CD4-positive, alpha-beta memory T cell (primary cell): ENCODE measurements at regions not wholly inside any gene's neighbourhood (a gene's known extent, or its start where the extent isn't known, plus 50 kb on each side); places are given as distances from the start of the nearest gene placed in this dataset.

Experiments used
- CTCF ChIA-PET: fragments of 350-600 bp; sonication (Branson Sonifier 250); formaldehyde crosslinking; loops from one replicate; lab custom pipeline; 2021; ENCODE audit warnings: inconsistent platforms; ENCODE audit not compliant: partially characterized antibody; lab: Charles Lee
- POLR2A ChIA-PET: fragments of 350-600 bp; sonication (Branson Sonifier 250); formaldehyde crosslinking; loops from one replicate; lab custom pipeline; 2021; ENCODE audit not compliant: partially characterized antibody; lab: Charles Lee
- DNase-seq, 5 donors: peaks; one replicate each; pipeline versions ENCODE4 v3.0.0 to v3.0.0-alpha.2; 2020 to 2022; ENCODE audit warnings: mixed read lengths in 1 of 5
- H3K27ac ChIP-seq: one replicate; pipeline ENCODE4 v1.7.0; 2013; ENCODE audit warnings: low read depth, low read length
- H3K27me3 ChIP-seq: 2 replicates; pipeline ENCODE4 v1.7.0; 2013; ENCODE audit warnings: mild to moderate bottlenecking, low read length, moderate library complexity; ENCODE audit not compliant: insufficient read depth
- H3K36me3 ChIP-seq: 2 replicates; pipeline ENCODE4 v1.7.0; 2013; ENCODE audit warnings: mild to moderate bottlenecking, low read length, moderate library complexity; ENCODE audit not compliant: insufficient read depth
- H3K4me1 ChIP-seq: 2 replicates; pipeline ENCODE4 v1.7.0; 2013; ENCODE audit warnings: mild to moderate bottlenecking, low read length, moderate library complexity; ENCODE audit not compliant: insufficient read depth
- H3K4me3 ChIP-seq, 2 donors: one replicate each; pipeline ENCODE4 v1.7.0; 2013; ENCODE audit warnings: low read length in 2 of 2, mild to moderate bottlenecking in 1 of 2
- H3K9me3 ChIP-seq, 2 donors: one replicate each; pipeline ENCODE4 v1.7.0; 2013; ENCODE audit warnings: low read length in 2 of 2, control low read depth in 1 of 2; ENCODE audit not compliant: control insufficient read depth in 1 of 2
- H3K27ac Mint-ChIP-seq, 7 donors: one replicate each; pipeline ENCODE4 v1.8.0; 2020 to 2021; ENCODE audit warnings: mixed read lengths in 7 of 7, mild to moderate bottlenecking in 6 of 7, inconsistent platforms in 3 of 7, moderate library complexity in 3 of 7
- H3K27me3 Mint-ChIP-seq, 2 donors: one replicate each; pipeline ENCODE4 v1.8.0; 2020 to 2021; ENCODE audit warnings: mixed read lengths in 2 of 2
- H3K36me3 Mint-ChIP-seq, 2 donors: one replicate each; pipeline ENCODE4 v1.8.0; 2020 to 2021; ENCODE audit warnings: mixed read lengths in 2 of 2, inconsistent platforms in 1 of 2, mild to moderate bottlenecking in 1 of 2
- H3K4me1 Mint-ChIP-seq, 4 donors: one replicate each; pipeline ENCODE4 v1.8.0; 2020 to 2021; ENCODE audit warnings: mixed read lengths in 4 of 4, mild to moderate bottlenecking in 1 of 4
- H3K4me3 Mint-ChIP-seq, 8 donors: one replicate each; pipeline ENCODE4 v1.8.0; 2020 to 2021; ENCODE audit warnings: mixed read lengths in 8 of 8, mild to moderate bottlenecking in 7 of 8, moderate library complexity in 6 of 8, inconsistent platforms in 3 of 8
- H3K9me3 Mint-ChIP-seq, 8 donors: one replicate each; pipeline ENCODE4 v1.8.0; 2020 to 2021; ENCODE audit warnings: mixed read lengths in 8 of 8, mild to moderate bottlenecking in 5 of 8, inconsistent platforms in 3 of 8, moderate library complexity in 1 of 8
- intact Hi-C: fragments of 100-400 bp; cut with micrococcal nuclease; formaldehyde crosslinking; loops from one replicate; pipeline ENCODE4 v1.15.1; 2023

DNA sequence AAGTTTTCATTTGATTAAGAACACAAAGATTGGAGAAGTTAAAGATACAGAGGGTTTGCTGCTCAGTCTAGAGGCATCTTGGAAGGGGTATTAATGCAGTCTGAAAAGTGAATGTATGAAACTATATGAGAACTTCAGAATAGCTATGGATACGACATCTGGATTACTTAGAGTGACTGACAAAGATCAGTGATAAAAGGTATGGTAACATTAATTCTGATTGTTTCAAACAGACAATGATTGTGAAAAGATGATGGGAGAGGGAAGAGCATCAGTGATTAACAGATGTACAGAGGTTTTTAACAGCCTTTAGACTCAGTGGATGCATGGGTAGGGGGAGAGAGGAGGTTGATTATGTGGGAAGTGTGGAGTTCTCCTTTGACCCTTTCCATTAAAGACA, 919.4 kb upstream of the CNTN5 start:
- no peaks in the 10 kb centered on the region for H3K4me1 Mint-ChIP-seq
- Histone ChIP-seq H3K4me3 (no peak overlapping the region), H3K9me3 (no peaks in the 10 kb centered on the region), H3K4me1 (no peaks in the 10 kb centered on the region), H3K36me3 (no peaks in the 10 kb centered on the region), H3K27ac (no peak overlapping the region), H3K27me3 (no peaks in the 10 kb centered on the region)
- no peak for DNase-seq
- H3K27me3 Mint-ChIP-seq = no peaks in the 10 kb centered on the region
- no peak overlapping the region for H3K27ac Mint-ChIP-seq
- no peak overlapping the region for H3K4me3 Mint-ChIP-seq
- intact Hi-C loops = no loop called here
- peaks cover 0 to 15% (median 6%) of the 10 kb centered on the region in 8 donors for H3K9me3 Mint-ChIP-seq
- ChIA-PET POLR2A (no interaction called here), CTCF (no interaction called here)
- no peaks in the 10 kb centered on the region for H3K36me3 Mint-ChIP-seq

DNA sequence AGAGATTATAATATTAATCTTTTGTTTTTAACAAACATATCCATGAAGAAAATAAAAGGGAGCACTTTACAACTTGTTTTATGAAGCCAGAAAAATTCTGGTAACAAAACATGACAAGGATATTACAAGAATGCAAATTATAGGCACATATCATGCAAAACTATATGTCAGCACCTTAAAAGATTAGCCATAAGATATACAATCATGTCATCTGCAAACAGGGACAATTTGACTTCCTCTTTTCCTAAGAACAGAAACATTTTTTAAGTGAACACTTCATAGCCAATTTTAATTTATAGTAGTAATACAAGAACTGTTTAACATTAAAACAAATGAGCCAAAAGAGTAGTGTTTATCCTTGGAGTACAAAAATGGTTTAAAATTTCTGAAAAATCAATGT, 916.5 kb upstream of the CNTN5 start:
- no peaks in the 10 kb centered on the region for H3K4me1 ChIP-seq
- H3K27ac ChIP-seq = no peak overlapping the region
- H3K4me3 ChIP-seq = no peak overlapping the region
- H3K9me3 ChIP-seq = no peaks in the 10 kb centered on the region
- no peaks in the 10 kb centered on the region for H3K27me3 ChIP-seq
- Mint-ChIP-seq H3K27me3 (no peaks in the 10 kb centered on the region), H3K9me3 (peaks cover 0 to 9% (median 3%) of the 10 kb centered on the region in 8 donors), H3K4me3 (no peak overlapping the region), H3K36me3 (no peaks in the 10 kb centered on the region), H3K27ac (no peak overlapping the region), H3K4me1 (no peaks in the 10 kb centered on the region)
- POLR2A ChIA-PET = no interaction called here
- no peak for DNase-seq
- intact Hi-C loops = no loop called here
- CTCF ChIA-PET = no interaction called here
- H3K36me3 ChIP-seq = no peaks in the 10 kb centered on the region

DNA sequence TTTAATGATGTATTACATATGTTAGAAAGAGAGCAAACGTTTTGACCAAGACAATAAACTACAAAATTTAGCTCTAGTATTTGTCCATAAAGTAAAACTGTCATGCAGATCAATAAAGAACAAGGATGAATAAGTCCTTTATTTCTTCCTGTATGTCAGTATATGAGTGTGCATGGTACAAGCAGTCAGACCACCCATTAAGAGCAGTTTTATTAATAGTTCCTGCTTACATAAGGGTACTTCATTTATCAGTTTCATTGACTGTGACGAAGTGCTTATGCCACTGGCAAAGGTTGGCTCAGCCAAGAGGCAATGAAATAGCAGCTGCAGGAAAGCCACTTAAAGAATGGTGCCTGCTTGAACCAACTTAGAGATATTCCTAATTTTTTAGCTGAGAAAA, 913.0 kb upstream of the CNTN5 start:
- no peak for DNase-seq
- H3K9me3 ChIP-seq = no peaks in the 10 kb centered on the region
- no peaks in the 10 kb centered on the region for H3K36me3 Mint-ChIP-seq
- CTCF ChIA-PET = no interaction called here
- H3K27ac ChIP-seq = no peak overlapping the region
- no peaks in the 10 kb centered on the region for H3K4me1 ChIP-seq
- intact Hi-C loops = no loop called here
- no peaks in the 10 kb centered on the region for H3K36me3 ChIP-seq
- H3K4me3 Mint-ChIP-seq = no peak overlapping the region
- no peak overlapping the region for H3K27ac Mint-ChIP-seq
- H3K27me3 ChIP-seq = no peaks in the 10 kb centered on the region
- H3K4me1 Mint-ChIP-seq = no peaks in the 10 kb centered on the region
- POLR2A ChIA-PET = no interaction called here
- H3K9me3 Mint-ChIP-seq = peaks cover 0 to 17% (median 4%) of the 10 kb centered on the region in 8 donors
- H3K27me3 Mint-ChIP-seq = no peaks in the 10 kb centered on the region
- no peak overlapping the region for H3K4me3 ChIP-seq

DNA sequence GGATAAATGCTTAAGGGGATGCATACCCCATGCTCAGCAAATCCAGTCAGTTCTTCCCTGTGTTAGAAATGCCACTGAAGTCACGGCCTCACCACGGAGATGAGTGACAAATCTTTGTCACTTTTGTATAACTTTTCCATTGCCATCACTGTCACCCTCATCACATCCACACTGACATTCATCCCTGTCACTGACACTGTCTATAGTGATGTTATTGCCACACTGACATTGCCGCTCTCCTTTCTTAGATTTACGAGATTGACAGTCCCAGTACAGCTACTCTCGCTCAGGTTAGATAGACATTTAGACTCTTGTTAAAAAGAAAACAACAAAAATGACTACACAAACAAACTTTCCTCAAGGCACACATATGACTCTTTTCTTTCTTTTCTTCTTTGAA, 910.7 kb upstream of the CNTN5 start:
- H3K9me3 ChIP-seq = no peaks in the 10 kb centered on the region
- ChIA-PET POLR2A (no interaction called here), CTCF (no interaction called here)
- H3K27me3 ChIP-seq = no peaks in the 10 kb centered on the region
- H3K4me3 ChIP-seq = no peak overlapping the region
- H3K4me1 ChIP-seq = no peaks in the 10 kb centered on the region
- H3K4me3 Mint-ChIP-seq = no peak overlapping the region
- H3K36me3 Mint-ChIP-seq = no peaks in the 10 kb centered on the region
- no peaks in the 10 kb centered on the region for H3K4me1 Mint-ChIP-seq
- peaks cover 0 to 17% (median 9%) of the 10 kb centered on the region in 8 donors for H3K9me3 Mint-ChIP-seq
- H3K27me3 Mint-ChIP-seq = no peaks in the 10 kb centered on the region
- no peaks in the 10 kb centered on the region for H3K36me3 ChIP-seq
- H3K27ac Mint-ChIP-seq = no peak overlapping the region
- intact Hi-C loops = no loop called here
- no peak for DNase-seq
- H3K27ac ChIP-seq = no peak overlapping the region

DNA sequence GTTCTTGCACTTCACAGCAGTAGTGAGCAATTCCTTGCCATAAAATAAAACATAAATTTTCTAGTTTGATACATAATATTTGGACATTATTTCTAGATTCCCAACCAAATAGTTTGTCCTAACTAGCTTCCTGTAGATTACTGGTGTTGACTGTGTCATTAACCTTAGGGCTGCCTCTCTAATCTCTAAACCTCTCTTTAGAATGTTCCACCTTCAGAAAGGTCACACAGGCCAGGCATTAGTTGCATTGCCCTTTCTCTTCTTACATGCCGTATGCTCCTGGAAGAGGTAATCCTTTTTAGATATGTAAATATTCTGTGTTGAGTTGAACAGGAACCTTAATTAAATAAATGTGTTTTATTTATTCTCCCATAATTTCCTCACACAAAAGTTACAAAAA, 904.9 kb upstream of the CNTN5 start:
- CTCF ChIA-PET = no interaction called here
- Mint-ChIP-seq H3K27me3 (no peaks in the 10 kb centered on the region), H3K36me3 (no peaks in the 10 kb centered on the region), H3K27ac (no peak overlapping the region), H3K4me3 (no peak overlapping the region), H3K4me1 (no peaks in the 10 kb centered on the region), H3K9me3 (peaks cover 0 to 30% (median 15%) of the 10 kb centered on the region in 8 donors)
- Histone ChIP-seq H3K9me3 (no peaks in the 10 kb centered on the region), H3K36me3 (no peaks in the 10 kb centered on the region), H3K4me3 (no peak overlapping the region), H3K4me1 (no peaks in the 10 kb centered on the region), H3K27me3 (no peaks in the 10 kb centered on the region), H3K27ac (no peak overlapping the region)
- intact Hi-C loops = no loop called here
- no peak for DNase-seq
- POLR2A ChIA-PET = no interaction called here

DNA sequence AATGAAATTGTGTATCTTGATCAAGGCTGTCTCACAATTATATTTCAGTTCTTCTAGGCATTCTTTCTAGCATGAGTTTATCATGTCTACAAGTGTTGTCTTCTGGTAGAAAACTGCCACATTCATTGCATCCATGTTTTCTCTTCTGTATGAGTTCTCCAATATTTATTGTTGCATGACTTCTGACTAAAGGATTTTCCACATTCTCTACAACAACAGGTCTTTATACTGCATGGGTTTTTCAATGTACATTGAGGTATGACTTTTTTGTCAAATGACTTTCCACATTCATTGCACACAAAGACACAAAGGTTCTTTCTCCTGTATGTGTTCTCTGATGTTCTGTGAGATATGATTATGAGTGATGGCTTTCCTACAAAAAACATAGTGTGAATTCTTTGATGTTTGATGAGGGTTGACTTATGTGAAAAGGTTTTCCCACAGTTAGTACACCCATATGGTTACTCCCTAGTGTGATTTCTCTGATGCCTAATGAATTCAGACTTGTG, 890.6 kb upstream of the CNTN5 start:
- H3K27me3 ChIP-seq = no peaks in the 10 kb centered on the region
- CTCF ChIA-PET = no interaction called here
- H3K4me1 ChIP-seq = no peaks in the 10 kb centered on the region
- no peaks in the 10 kb centered on the region for H3K36me3 ChIP-seq
- H3K27ac ChIP-seq = no peak overlapping the region
- H3K27me3 Mint-ChIP-seq = no peaks in the 10 kb centered on the region
- no peaks in the 10 kb centered on the region for H3K36me3 Mint-ChIP-seq
- H3K4me1 Mint-ChIP-seq = no peaks in the 10 kb centered on the region
- POLR2A ChIA-PET = no interaction called here
- DNase-seq = no peak
- intact Hi-C loops = no loop called here
- no peaks in the 10 kb centered on the region for H3K9me3 ChIP-seq
- peaks cover 3 to 33% (median 16%) of the 10 kb centered on the region in 8 donors for H3K9me3 Mint-ChIP-seq
- H3K4me3 Mint-ChIP-seq = no peak overlapping the region
- H3K27ac Mint-ChIP-seq = no peak overlapping the region
- no peak overlapping the region for H3K4me3 ChIP-seq

DNA sequence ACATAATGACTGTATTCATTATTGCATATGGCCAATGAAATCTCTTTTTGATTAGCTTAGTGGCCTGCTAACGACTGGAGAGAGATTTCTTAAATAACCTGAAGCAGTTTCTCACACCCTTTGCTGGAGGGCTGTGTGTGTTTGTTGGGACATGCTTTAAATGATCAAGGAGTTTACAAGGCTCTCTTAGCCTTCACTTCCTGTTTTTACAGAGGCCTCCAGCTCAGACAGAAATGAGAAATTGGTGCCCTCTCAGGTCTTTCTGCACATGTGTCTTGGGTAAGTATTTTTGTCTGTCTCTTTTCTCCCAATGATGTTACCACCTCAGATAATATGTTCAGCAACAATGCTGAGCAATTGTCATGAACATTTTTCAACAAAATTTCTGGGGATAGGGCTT, 884.4 kb upstream of the CNTN5 start:
- no peaks in the 10 kb centered on the region for H3K27me3 Mint-ChIP-seq
- H3K27me3 ChIP-seq = no peaks in the 10 kb centered on the region
- H3K36me3 ChIP-seq = no peaks in the 10 kb centered on the region
- POLR2A ChIA-PET = no interaction called here
- no peaks in the 10 kb centered on the region for H3K9me3 ChIP-seq
- no peak overlapping the region for H3K4me3 ChIP-seq
- no peak overlapping the region for H3K27ac Mint-ChIP-seq
- CTCF ChIA-PET = no interaction called here
- peaks cover 2 to 23% (median 11%) of the 10 kb centered on the region in 8 donors for H3K9me3 Mint-ChIP-seq
- H3K4me1 Mint-ChIP-seq = no peaks in the 10 kb centered on the region
- H3K27ac ChIP-seq = no peak overlapping the region
- no peak overlapping the region for H3K4me3 Mint-ChIP-seq
- no peaks in the 10 kb centered on the region for H3K36me3 Mint-ChIP-seq
- DNase-seq = no peak
- intact Hi-C loops = no loop called here
- no peaks in the 10 kb centered on the region for H3K4me1 ChIP-seq

DNA sequence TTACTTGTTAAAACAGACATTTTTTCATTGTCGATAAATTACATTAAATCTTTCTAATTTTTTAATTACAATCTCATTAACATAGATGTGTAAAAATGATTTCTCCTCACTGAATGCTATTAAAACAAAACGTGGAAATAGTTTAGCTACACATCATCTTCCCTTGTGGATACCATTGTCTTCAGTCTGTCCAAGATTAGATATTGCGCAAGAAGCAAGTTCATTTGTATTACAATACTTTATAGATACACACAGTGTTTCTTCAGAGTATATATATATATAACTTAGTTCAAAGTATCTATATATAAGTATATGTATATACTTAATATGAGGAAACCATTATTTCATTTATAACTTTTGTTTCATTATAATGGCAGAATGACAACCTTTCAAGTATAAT, 883.3 kb upstream of the CNTN5 start:
- no peak overlapping the region for H3K27ac Mint-ChIP-seq
- H3K27me3 Mint-ChIP-seq = no peaks in the 10 kb centered on the region
- no peaks in the 10 kb centered on the region for H3K36me3 Mint-ChIP-seq
- no peaks in the 10 kb centered on the region for H3K27me3 ChIP-seq
- H3K4me3 Mint-ChIP-seq = no peak overlapping the region
- no peak overlapping the region for H3K4me3 ChIP-seq
- no peak overlapping the region for H3K27ac ChIP-seq
- no peaks in the 10 kb centered on the region for H3K4me1 Mint-ChIP-seq
- H3K9me3 Mint-ChIP-seq = peaks cover 0 to 20% (median 10%) of the 10 kb centered on the region in 8 donors
- ChIA-PET POLR2A (no interaction called here), CTCF (no interaction called here)
- H3K9me3 ChIP-seq = no peaks in the 10 kb centered on the region
- no peak for DNase-seq
- H3K4me1 ChIP-seq = no peaks in the 10 kb centered on the region
- H3K36me3 ChIP-seq = no peaks in the 10 kb centered on the region
- intact Hi-C loops = no loop called here
